ENCODE measurements at regions not wholly inside any gene's neighbourhood (a gene's known extent, or its start where the extent isn't known, plus 50 kb on each side); places are given as distances from the start of the nearest gene placed in this dataset.
"Not testable (repeated sequence)": the region's sequence is repeated elsewhere in the genome, so short reads cannot be mapped to it uniquely, and the experiment has no call there.

- not testable (repeated sequence) for TF ChIP-seq CTCF, POLR2A, POLR2AphosphoS5 (IDR thresholded peaks at IDR 0.05)
Measured at GRCh38 chr15:47912910-47913309, 195.6 kb downstream of the SEMA6D start.
